ENCODE measurements at regions not wholly inside any gene's neighbourhood (a gene's known extent, or its start where the extent isn't known, plus 50 kb on each side); places are given as distances from the start of the nearest gene placed in this dataset.
A peak's percentile ranks its signal among the peaks of the same experiment; 100 is the strongest.

GRCh38 chr15:39426552-39427532 lies 154.0 kb upstream of the THBS1 start:
- TF ChIP-seq ZNF274 (IDR thresholded peaks at IDR 0.05; ENCODE audit: low read depth, low read length): no peak
- peak overlapping the region; percentile 0; the same call in 1 of the 2 replicates for H3K4me3 ChIP-seq (ENCODE audit: low read length)

DNA sequence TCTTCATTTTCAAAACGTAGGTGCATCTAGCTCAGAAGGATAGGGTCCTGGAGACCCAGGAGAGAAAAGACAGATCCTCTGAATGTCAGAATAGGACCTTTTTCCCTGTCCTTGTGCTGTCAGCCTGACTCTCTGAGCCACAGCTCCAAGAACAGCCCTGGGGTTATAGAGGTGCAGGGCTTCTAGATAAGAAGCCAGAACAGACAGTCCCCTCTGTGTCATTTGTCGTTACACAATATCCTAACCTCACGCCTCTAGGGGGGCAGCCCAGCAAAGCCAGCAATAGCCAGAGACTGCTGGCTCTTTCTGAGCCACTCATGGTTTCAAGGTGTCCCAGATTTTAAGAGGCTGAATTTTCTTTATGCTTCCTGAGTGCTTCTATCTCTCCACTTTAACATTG lies 153.2 kb upstream of the THBS1 start:
- TF ChIP-seq ZNF274 (IDR thresholded peaks at IDR 0.05; ENCODE audit: low read depth, low read length): no peak
- no peak overlapping the region for H3K4me3 ChIP-seq (ENCODE audit: low read length)

GRCh38 chr15:39429898-39430357 lies 151.0 kb upstream of the THBS1 start:
- H3K4me3 ChIP-seq (ENCODE audit: low read length): peak overlapping the region; percentile 31; the same call in 1 of the 2 replicates
- no peak for TF ChIP-seq ZNF274 (IDR thresholded peaks at IDR 0.05; ENCODE audit: low read depth, low read length)

DNA sequence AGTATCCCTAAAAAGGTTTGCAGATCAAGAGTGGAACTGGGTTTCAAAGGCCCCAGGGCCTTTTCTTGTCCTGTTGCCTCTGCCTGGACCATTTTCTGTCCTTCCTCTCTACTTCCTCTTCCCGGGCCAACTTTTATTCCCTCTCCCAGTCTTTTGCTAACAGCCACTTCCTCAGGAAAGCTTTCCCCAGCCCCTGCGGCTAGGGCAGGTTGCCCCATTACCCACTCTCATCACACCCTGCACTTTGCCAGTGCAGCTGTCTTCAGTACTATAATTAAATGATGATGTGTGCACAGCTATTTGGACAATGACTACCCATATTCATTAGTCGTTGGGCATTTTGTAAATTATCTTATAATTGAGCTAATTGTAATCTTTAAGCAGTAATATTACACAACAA lies 150.5 kb upstream of the THBS1 start:
- H3K4me3 ChIP-seq (ENCODE audit: low read length): no peak overlapping the region
- no peak for TF ChIP-seq ZNF274 (IDR thresholded peaks at IDR 0.05; ENCODE audit: low read depth, low read length)

- no peak overlapping the region for H3K4me3 ChIP-seq (ENCODE audit: low read length)
- TF ChIP-seq ZNF274 (IDR thresholded peaks at IDR 0.05; ENCODE audit: low read depth, low read length): no peak
These were observed 149.5 kb upstream of the THBS1 start for GRCh38 chr15:39431376-39431775.

DNA sequence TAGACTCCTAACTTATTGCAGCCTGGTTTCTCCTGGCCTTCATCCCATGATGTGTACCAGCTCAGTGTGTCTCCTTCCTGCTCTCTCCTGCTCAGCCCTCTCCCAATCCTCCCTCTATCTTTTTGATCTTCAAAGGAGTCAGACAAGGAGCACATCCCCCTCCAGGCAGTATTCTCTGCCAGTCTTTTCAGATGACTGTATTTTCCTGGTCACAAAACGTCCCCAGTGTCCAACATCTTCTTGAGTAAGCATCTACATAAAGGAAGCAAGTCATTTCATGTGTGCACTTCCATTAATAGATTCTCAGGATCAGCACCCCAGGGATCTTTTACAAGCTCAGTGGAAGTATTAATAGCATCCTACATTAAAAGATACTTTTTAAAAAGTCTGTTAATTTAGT lies 148.9 kb upstream of the THBS1 start:
- H3K4me3 ChIP-seq (ENCODE audit: low read length): no peak overlapping the region
- no peak for TF ChIP-seq ZNF274 (IDR thresholded peaks at IDR 0.05; ENCODE audit: low read depth, low read length)

DNA sequence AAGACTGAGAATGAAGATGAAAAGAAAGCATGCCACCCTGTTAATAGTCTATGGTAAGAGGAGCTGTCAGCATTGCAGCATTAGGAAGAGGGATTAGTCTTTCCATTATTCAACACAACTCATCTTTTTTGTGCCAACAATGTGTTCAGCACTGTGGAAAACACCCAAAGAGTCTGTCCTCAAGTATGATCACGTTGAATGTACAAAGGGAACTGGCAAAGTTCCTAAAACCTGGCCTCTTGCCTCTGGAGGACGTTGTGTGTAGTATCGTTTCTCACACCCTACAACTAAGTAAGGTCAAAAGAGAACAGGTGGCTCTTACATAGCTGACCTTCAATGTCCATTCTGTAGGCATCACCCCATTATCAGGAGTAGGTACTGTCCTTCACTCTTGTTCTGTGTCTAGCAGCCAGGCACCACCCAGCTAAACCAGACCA lies 147.9 kb upstream of the THBS1 start:
- no peak overlapping the region for H3K4me3 ChIP-seq (ENCODE audit: low read length)
- no peak for TF ChIP-seq ZNF274 (IDR thresholded peaks at IDR 0.05; ENCODE audit: low read depth, low read length)

DNA sequence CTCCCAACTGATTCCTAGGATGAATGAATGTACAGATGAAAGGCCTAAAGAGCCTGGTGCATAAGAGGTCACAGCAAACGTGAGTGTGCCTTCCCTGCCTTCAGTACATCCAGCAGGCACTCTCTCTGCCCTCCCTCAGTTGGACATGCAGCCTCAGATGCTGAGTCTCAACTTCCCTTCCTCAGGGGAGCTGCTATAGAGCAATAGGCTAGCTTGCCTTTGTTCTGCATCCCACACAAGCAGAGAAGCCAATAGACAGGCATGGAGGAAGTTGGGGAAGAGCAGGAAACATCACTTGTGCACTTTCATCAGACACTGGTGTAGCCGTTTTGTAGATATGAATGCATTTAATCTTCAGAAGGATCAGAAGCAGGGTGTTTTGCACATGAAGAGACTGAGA lies 147.5 kb upstream of the THBS1 start:
- TF ChIP-seq ZNF274 (IDR thresholded peaks at IDR 0.05; ENCODE audit: low read depth, low read length): no peak
- no peak overlapping the region for H3K4me3 ChIP-seq (ENCODE audit: low read length)

DNA sequence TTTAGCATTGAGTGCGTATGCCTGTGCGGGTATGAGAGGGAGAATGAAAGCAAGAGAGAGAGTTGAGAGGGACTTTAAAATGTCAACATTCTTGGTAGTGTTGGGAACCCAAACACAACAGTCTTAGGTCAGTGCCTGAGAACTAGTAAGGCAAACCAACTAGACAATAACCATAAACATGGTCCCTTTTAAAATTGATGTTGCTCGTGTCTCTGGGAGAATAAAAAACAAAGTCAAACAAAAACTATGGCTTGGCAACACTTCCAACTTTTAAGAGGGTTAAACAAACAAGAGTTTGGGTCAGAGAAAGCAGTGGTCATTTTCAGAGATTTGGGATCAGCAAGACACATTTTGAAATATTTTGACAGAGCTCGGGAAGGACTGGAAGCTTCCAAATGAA lies 146.7 kb upstream of the THBS1 start:
- no peak overlapping the region for H3K4me3 ChIP-seq (ENCODE audit: low read length)
- no peak for TF ChIP-seq ZNF274 (IDR thresholded peaks at IDR 0.05; ENCODE audit: low read depth, low read length)

DNA sequence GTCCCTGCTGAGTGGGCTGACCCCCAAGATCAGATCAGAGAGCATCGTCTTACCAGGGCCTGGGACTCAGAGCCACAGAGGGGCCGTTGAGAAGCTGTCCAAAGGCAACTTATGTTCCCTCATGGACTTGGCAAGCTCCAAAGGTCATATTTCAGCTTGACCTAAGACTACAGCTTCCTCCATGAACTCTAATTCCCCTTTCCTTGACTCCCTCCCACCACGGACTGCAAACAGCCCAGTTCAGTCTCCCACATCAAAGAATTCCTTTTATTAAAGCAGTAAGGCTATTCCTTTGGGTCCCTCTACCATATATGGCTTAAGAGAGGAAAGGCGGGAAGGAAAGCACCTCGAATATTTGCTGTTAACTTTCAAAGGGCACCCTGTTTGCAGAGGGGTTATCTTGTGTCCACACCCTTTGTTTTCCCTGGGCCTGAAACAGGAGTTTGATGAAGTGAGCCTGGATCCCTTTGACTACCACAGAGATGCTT lies 146.1 kb upstream of the THBS1 start:
- TF ChIP-seq ZNF274 (IDR thresholded peaks at IDR 0.05; ENCODE audit: low read depth, low read length): no peak
- H3K4me3 ChIP-seq (ENCODE audit: low read length): no peak overlapping the region

DNA sequence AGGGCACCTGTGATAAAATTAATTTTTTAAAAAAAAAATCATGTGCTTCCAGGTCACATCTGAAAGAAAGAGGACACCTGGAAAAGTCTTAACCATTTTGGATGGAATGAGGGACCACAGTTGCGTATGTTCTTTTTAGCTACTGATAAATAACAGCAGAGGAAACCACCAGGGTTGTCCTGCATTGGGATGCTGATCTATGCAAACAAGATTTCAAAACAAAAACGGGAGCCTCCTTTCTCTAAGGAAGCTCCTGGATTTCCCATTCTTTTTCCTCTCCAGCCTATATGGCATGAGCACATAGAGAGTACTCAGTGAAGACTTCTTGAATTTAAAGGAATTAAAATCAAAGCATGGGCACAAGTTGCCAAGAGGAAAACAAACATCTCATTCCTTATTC lies 145.6 kb upstream of the THBS1 start:
- no peak overlapping the region for H3K4me3 ChIP-seq (ENCODE audit: low read length)

DNA sequence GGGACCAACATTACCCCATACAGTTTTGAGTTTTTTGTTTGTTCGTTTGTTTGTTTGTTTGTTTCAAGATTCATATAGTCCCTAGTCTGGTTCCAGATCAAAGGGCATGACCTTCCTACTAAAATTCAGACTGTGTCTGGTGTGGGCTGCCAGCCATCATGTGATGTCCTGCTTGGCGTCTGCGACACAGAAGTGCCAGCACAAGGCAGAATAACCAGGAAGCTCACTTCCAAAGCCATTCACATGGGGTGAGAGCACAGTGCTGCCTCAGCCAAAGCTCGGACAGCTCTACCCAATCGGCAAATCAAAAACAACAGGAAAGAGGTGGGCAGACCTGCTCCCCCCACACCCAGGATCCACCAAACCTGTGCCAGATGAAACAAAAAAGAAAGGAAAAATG lies 142.6 kb upstream of the THBS1 start:
- no peak overlapping the region for H3K4me3 ChIP-seq (ENCODE audit: low read length)
- TF ChIP-seq ZNF274 (IDR thresholded peaks at IDR 0.05; ENCODE audit: low read depth, low read length): no peak

More for the DNA sequence above, 145.6 kb upstream of the THBS1 start:
- no peak for TF ChIP-seq ZNF274 (IDR thresholded peaks at IDR 0.05; ENCODE audit: low read depth, low read length)

DNA sequence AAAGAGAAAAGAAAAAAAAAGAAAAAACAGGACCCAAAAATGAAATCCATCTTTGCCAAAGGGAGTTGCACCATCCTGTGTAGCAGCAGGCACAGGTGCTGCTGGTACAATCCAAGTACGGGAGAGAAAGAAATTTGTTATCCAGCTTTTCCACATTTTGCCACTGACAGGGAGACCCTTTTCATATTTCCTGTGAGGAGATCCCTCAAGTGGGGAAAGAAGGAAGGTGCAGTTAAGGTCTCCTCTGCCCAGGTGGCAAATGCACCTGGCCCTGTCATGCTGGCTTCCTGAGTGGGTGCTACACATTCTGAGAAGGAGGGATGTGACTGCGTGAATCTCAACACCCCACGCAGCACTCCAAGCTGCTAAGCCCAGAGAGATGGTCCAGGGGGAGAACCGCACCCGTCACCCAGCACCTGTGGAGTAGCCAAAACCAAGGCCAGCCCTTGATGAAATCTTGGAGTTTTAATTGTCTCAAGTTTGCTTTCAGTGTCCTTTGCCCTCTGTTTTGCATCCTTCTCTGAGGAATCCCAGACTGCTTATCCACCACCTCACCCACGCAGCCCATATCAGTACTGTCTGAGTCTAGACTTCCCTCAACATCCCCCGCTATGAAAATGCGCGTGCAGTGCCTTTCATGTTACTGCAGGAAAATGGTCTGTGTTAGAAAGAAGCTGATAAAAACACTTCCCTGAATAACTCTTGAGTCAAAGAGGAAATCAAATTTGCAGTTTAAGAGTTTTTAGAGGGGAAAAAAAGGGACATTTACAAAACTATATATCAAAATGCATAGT lies 141.9 kb upstream of the THBS1 start:
- TF ChIP-seq ZNF274 (IDR thresholded peaks at IDR 0.05; ENCODE audit: low read depth, low read length): no peak
- H3K4me3 ChIP-seq (ENCODE audit: low read length): no peak overlapping the region

- no peak overlapping the region for H3K4me3 ChIP-seq (ENCODE audit: low read length)
- TF ChIP-seq ZNF274 (IDR thresholded peaks at IDR 0.05; ENCODE audit: low read depth, low read length): no peak
These were observed 138.0 kb upstream of the THBS1 start for GRCh38 chr15:39442898-39443297.
